Mucosa of stomach (tissue), 1 donor: ENCODE measurements at regions not wholly inside any gene's neighbourhood (a gene's known extent, or its start where the extent isn't known, plus 50 kb on each side); places are given as distances from the start of the nearest gene placed in this dataset.

Source experiments
- H3K27me3 ChIP-seq: one replicate; pipeline ENCODE4 v1.7.0; 2013; ENCODE audit warnings: mild to moderate bottlenecking, low read length; ENCODE audit not compliant: control insufficient read depth, insufficient read depth
- H3K36me3 ChIP-seq: one replicate; pipeline ENCODE4 v1.7.0; 2013; ENCODE audit warnings: low read length; ENCODE audit not compliant: control insufficient read depth, insufficient read depth
- H3K4me1 ChIP-seq: one replicate; pipeline ENCODE4 v1.7.0; 2013; ENCODE audit warnings: mild to moderate bottlenecking, low read length; ENCODE audit not compliant: control insufficient read depth, insufficient read depth
- H3K4me3 ChIP-seq: one replicate; pipeline ENCODE4 v1.7.0; 2013; ENCODE audit warnings: low read length
- H3K9ac ChIP-seq: one replicate; pipeline ENCODE4 v1.7.0; 2013; ENCODE audit warnings: mild to moderate bottlenecking, low read length, moderate library complexity
- H3K9me3 ChIP-seq: one replicate; pipeline ENCODE4 v1.7.0; 2013; ENCODE audit warnings: mild to moderate bottlenecking, low read length, moderate library complexity; ENCODE audit not compliant: control insufficient read depth
- donor health status: Pancreatic carcinoma.

DNA sequence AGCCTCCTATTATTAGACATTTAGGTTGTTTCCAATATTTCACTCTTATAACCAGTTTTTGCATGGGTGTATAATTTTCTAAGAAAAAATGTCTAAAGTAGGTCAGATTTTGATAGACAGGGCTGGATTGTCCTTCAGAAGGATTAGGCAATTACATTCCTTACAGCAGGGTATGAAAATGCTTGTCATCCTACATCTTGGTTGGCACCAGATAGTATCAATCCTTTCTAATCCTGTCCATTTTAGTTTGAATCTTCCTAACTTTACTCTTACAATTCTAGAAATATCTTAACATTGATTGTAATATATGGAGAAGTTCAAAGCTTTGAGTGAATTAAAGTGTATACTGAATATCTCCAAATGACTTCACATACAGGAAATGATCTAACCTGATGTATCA, 63.0 kb upstream of the ZBED5 start:
- H3K4me1 ChIP-seq, result peaks cover 5% of the 10 kb centered on the region
- H3K27me3 ChIP-seq, result no peaks in the 10 kb centered on the region
- H3K9me3 ChIP-seq, result no peaks in the 10 kb centered on the region
- H3K4me3 ChIP-seq, result no peak overlapping the region
- H3K36me3 ChIP-seq, result no peaks in the 10 kb centered on the region
- no peak overlapping the region for H3K9ac ChIP-seq

DNA sequence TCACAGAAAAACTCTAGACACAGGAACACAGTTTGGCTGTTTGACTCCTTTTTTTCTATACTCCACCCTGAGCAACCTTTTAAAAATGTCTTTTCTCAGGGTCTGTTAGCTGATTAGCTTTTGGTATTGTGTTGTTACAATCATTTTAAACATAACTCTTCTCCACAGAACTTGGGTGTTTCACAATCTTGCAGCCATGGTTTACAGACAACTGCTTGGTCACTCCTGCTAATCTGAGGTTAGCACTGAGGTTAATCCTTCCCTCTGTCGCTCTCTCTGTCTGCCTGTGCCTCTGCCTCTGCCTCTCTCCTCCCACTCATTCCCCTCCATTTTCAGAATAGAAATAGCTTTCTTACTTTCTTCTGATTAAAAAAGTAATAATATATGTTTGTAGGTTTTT, 62.4 kb upstream of the ZBED5 start:
- Histone ChIP-seq H3K9me3 (no peaks in the 10 kb centered on the region), H3K27me3 (no peaks in the 10 kb centered on the region), H3K4me1 (peaks cover 5% of the 10 kb centered on the region), H3K4me3 (no peak overlapping the region), H3K9ac (no peak overlapping the region), H3K36me3 (no peaks in the 10 kb centered on the region)

DNA sequence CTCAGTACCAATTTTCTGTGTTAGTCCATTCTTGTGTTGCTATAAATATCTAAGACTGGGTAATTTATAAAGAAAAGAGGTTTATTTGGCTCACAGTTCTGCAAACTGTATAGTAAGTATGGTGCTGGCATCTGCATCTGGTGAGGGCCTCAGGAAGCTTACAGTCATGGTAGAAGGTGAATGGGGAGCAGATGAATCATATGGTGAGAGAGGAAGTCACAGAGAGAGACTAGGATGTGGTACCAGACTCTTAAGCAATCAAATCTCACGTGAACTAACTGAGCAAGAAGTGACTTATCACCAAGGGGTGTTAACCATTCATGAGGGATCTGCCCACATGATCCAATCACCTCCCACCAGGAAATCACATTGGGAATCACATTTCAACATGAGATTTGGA, 60.8 kb upstream of the ZBED5 start:
- no peak overlapping the region for H3K4me3 ChIP-seq
- H3K27me3 ChIP-seq, result no peaks in the 10 kb centered on the region
- H3K9ac ChIP-seq, result no peak overlapping the region
- no peaks in the 10 kb centered on the region for H3K36me3 ChIP-seq
- H3K9me3 ChIP-seq, result no peaks in the 10 kb centered on the region
- peaks cover 5% of the 10 kb centered on the region for H3K4me1 ChIP-seq

DNA sequence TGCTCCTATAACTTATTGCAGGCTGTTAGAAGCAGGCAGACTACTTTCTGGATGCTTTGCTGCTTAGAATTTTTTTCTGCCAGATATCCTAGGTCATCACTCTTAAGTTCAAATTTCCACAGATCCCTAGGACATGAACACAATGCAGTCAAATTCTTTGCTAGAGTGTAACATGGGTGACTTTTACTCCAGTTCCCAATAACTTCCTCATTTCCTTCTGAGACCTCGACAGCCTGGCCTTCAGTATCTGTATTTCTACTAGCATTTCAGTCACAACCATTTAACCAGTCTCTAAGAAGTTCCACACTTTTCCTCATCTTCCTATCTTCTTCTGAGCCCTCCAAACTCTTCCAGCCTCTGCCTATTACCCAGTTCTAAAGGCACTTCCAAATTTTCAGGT, 60.4 kb upstream of the ZBED5 start:
- Histone ChIP-seq H3K27me3 (no peaks in the 10 kb centered on the region), H3K4me1 (peaks cover 5% of the 10 kb centered on the region), H3K9ac (no peak overlapping the region), H3K4me3 (no peak overlapping the region), H3K9me3 (no peaks in the 10 kb centered on the region), H3K36me3 (no peaks in the 10 kb centered on the region)

DNA sequence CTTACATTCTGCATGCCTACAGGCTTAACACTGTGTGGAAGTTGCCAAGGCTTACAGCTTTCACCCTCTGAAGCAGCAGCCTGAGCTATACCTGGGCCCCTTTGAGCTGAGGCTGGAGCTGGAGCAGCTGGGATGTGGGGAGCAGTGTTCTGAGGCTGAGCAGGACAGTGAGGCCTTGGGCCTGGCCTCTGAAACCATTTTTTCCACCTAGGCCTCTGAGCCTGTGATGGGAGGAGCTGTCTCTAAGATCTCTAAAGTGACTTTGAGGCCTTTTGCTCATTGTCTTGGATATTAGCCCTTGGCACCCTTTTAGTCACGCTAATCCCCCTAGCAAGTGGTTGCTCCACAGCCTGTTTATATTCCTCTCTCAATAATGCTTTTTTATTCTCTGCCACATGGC, 59.9 kb upstream of the ZBED5 start:
- Histone ChIP-seq H3K4me3 (no peak overlapping the region), H3K36me3 (no peaks in the 10 kb centered on the region), H3K9ac (no peak overlapping the region), H3K27me3 (no peaks in the 10 kb centered on the region), H3K9me3 (no peaks in the 10 kb centered on the region), H3K4me1 (peaks cover 5% of the 10 kb centered on the region)

DNA sequence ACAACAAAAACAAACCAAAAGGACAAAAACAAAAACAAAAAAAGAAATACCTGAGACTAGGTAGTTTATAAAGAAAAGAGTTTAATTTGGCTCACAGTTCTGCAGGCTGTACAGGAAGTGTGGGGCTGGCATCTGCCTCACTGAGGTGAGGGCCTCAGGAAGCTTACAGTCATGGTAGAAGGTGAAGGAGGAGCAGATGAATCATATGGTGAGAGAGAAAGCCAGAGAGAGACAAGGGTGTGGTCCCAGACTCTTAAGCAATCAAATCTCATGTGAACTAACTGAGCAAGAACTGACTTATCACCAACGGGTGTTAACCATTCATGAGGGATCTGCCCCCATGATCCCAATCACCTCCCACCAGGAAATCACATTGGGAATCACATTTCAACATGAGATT, 58.8 kb upstream of the ZBED5 start:
- no peaks in the 10 kb centered on the region for H3K36me3 ChIP-seq
- H3K4me3 ChIP-seq, result no peak overlapping the region
- peaks cover 5% of the 10 kb centered on the region for H3K4me1 ChIP-seq
- no peaks in the 10 kb centered on the region for H3K9me3 ChIP-seq
- H3K27me3 ChIP-seq, result no peaks in the 10 kb centered on the region
- no peak overlapping the region for H3K9ac ChIP-seq

DNA sequence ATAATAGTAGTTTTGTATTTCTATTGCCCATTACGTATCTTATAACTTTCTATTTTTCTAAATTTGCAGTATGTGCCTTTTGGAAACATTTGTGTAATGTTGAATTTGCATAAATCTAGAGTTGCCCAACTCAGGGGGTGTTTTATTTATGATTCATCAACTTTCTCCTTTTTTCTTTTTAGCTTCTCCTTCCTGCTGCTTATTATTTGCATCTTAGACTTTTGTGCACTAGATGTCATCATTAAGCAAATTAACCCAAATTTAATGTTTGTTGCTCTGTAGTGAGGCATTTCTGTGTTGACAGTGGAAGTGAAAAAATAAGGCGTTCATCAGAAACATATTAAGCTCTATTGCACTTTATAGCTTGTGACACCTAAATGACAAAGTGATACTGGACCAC, 56.2 kb upstream of the ZBED5 start:
- Histone ChIP-seq H3K36me3 (no peaks in the 10 kb centered on the region), H3K9me3 (no peaks in the 10 kb centered on the region), H3K9ac (no peak overlapping the region), H3K4me1 (no peaks in the 10 kb centered on the region), H3K4me3 (no peak overlapping the region), H3K27me3 (no peaks in the 10 kb centered on the region)

DNA sequence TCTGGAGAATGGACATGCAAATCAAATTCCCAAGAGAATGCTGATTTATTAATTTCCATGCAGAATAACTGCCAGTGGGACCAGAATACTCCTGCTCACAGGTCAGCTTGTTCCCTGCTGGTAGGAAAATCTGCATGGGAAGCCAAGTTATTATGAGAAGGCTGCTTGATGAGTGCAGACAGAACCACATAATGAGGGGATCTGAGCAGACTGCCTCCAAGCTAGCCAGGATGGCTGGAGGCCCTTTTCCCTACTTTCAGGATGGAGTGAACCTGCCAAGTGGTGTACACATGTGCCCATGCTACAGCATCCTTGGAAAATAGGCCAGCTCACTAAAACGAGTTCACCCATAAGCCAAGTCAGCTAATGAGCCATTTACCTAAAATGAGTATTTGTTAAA, 55.2 kb upstream of the ZBED5 start:
- Histone ChIP-seq H3K36me3 (no peaks in the 10 kb centered on the region), H3K4me3 (no peak overlapping the region), H3K27me3 (no peaks in the 10 kb centered on the region), H3K9me3 (no peaks in the 10 kb centered on the region), H3K9ac (no peak overlapping the region), H3K4me1 (no peaks in the 10 kb centered on the region)

DNA sequence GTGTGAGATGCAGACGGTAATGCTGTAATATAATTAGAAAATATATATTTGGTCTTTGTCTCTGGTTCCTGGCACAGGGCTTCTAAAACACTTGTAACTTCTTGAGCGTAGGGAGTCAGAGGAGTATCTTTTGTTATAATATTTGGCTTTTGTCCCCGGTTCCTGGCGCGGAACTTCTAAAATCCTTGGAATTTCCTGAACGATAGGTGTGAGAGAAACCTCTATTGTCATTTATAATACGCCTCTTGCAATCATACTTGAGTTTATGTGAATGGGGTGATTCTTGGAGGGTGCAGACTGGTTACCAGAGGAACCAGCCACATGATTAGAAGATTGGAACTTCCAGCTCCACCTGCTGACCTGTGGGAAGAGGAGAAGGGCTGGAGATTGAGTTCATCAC, 54.1 kb upstream of the ZBED5 start:
- no peak overlapping the region for H3K4me3 ChIP-seq
- no peaks in the 10 kb centered on the region for H3K36me3 ChIP-seq
- no peak overlapping the region for H3K9ac ChIP-seq
- H3K9me3 ChIP-seq, result no peaks in the 10 kb centered on the region
- H3K4me1 ChIP-seq, result no peaks in the 10 kb centered on the region
- H3K27me3 ChIP-seq, result no peaks in the 10 kb centered on the region

DNA sequence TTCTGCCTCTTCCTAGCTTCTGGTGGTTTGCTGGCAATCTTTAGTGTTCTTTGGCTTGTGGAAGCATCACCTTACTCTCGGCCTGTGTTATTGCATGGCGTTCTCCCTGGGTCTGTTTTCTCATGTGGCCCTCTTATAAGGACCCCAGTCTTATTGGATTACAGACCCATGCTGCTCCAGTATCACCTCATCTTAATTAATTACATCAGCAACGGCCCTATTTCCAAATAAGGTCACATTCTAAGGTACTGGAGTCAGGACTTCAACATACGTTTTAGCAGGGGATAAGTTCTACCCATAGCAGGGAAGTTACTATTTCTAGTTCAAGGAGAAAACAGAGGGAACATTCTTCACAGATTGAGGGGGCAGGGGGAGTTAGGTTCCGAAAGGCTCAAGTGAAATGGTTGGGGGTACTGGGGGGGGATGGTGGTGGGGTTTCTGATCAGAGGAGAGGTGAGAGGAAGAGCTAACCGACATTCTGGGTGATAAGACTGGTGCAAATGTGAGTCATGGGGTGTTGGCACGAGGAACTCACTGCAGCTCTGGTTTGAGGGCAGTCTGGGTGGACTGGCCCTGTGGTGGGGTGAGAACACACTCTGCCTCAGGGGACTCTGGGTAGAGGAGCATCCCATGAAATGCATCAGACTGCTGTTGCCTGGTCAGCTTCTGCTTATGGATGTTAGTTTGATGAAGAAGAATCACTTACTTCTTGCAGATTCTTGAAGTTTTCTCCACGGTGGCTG, 51.5 kb upstream of the ZBED5 start:
- Histone ChIP-seq H3K9ac (no peak overlapping the region), H3K4me1 (no peaks in the 10 kb centered on the region), H3K36me3 (no peaks in the 10 kb centered on the region), H3K9me3 (no peaks in the 10 kb centered on the region), H3K4me3 (no peak overlapping the region), H3K27me3 (no peaks in the 10 kb centered on the region)

DNA sequence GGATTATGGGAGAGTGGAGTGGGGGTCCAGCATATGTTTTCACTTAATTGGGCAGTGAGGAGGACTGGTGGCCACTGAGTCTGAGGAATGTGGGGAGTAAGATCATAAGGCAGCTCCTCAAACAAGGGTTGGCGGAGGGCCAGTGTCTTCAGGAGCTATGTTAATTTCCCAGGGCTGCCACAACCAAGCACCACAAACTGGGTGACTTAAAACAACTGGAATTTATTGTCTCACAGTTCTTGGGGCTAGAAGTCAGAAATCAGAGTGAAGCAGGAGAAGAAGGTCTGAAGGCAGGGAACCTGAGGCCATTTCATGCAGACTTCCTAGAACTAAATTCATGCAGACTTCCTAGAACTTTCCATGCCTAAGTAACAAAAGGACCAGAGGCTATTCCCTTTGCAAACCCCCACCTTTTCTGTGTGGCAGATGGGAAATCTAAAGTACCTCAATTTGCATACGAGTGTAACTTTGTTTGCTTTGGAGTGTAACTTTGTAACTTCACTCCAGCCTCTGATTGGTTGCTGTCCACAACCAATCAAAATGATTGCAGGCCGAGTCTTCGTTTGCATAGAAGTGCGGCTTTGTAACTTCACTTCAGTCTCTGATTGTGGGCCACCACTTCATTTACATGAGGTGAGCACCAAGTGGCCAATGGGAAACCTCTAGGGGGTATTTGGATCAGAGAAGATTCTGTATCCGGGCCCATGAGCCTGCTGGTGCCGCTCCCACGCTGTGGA, 50.5 kb upstream of the ZBED5 start:
- H3K9ac ChIP-seq, result no peak overlapping the region
- H3K27me3 ChIP-seq, result no peaks in the 10 kb centered on the region
- no peaks in the 10 kb centered on the region for H3K9me3 ChIP-seq
- H3K4me3 ChIP-seq, result no peak overlapping the region
- no peaks in the 10 kb centered on the region for H3K4me1 ChIP-seq
- no peaks in the 10 kb centered on the region for H3K36me3 ChIP-seq
